Cardiac fibroblast (primary cell): ENCODE measurements at regions not wholly inside any gene's neighbourhood (a gene's known extent, or its start where the extent isn't known, plus 50 kb on each side); places are given as distances from the start of the nearest gene placed in this dataset.

Source experiments
- DNase-seq, 2 donors: peaks; one replicate each; pipeline versions ENCODE4 v3.0.0 to v3.0.0-alpha.2; 2010; ENCODE audit warnings: low read depth in 2 of 2
- H3K4me3 ChIP-seq, 2 donors: replicated peaks in 1 of 2; 1 replicate in 1 of 2; 2 replicates in 1 of 2; pipeline ENCODE4 v1.5.1; 2011; ENCODE audit warnings: low read depth in 2 of 2, low read length in 2 of 2, mild to moderate bottlenecking in 2 of 2, moderate library complexity in 1 of 2
- TF ChIP-seq, protein P1 (sequence below): IDR thresholded peaks from one replicate; pipeline ENCODE4 v1.5.1; 2011; ENCODE audit warnings: low read depth, mild to moderate bottlenecking, low read length, inconsistent platforms

DNA sequence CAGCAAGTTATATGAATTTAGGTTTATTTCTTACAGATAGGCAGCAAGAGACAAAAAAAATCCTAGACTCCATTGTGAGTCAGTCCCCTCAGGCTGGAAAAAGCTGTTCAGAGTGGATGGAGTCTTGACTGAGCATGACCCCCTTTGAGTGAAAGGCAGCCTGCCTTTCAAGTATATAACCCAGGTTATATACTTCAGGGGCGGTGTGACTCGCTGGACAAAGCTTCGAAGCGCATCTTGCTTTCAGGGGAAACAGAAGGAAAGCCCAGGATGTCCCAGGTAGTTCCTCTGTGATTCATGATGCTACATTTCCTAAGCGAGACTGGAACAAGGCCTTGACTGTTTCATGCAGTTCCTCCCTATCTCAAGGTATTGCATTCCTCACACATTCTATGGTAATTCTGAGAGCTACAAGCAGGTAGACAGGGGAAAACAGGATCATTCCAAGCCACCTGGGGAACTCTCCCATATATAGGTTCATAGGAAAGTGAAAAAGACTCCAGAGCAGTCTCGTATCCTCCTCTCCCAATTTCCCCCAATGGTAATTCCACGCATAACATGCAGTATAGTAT, 1244.1 kb upstream of the CDH6 start:
- DNase-seq: no peak
- TF ChIP-seq, protein P1, sequence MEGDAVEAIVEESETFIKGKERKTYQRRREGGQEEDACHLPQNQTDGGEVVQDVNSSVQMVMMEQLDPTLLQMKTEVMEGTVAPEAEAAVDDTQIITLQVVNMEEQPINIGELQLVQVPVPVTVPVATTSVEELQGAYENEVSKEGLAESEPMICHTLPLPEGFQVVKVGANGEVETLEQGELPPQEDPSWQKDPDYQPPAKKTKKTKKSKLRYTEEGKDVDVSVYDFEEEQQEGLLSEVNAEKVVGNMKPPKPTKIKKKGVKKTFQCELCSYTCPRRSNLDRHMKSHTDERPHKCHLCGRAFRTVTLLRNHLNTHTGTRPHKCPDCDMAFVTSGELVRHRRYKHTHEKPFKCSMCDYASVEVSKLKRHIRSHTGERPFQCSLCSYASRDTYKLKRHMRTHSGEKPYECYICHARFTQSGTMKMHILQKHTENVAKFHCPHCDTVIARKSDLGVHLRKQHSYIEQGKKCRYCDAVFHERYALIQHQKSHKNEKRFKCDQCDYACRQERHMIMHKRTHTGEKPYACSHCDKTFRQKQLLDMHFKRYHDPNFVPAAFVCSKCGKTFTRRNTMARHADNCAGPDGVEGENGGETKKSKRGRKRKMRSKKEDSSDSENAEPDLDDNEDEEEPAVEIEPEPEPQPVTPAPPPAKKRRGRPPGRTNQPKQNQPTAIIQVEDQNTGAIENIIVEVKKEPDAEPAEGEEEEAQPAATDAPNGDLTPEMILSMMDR: no peak
- H3K4me3 ChIP-seq: no peak overlapping the region

DNA sequence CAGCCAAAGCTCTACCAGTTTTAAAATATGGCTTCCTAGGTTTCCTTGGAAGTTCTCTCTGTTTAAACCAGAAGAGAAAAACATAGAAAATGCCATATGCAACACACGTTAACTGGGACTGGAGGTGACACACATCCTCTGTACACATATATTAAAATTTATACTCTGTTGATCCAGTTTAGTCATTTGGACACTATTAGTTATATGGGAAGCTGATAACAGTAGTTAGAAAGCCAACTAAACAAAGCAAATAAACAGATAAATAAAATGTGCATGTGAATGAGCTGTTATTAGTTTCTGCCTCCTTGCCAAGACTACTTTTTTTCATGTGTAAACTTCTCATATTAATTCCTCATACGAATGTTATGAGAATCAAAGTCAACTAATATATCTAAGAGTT, 1249.2 kb upstream of the CDH6 start:
- no peak overlapping the region for H3K4me3 ChIP-seq
- no peak for DNase-seq
- TF ChIP-seq, protein P1: no peak

DNA sequence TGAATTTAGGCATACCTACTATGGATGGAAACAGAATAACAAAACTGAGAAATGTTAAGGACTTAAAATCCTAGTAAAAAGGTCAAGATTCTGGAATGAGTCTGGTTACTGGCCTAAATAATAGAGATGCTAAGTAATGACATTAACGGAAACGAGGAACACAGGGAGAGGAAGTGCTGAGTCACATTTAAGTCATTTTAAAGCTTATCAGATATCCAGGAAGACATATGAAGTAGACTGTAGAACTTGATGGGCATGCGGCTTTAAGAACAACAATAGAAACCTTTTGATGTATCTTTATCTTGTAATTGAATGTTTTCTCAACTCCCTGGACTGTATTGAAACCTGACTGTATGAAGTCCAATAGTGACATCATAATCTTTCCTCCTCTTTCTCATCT, 1251.4 kb upstream of the CDH6 start:
- no peak for DNase-seq
- TF ChIP-seq, protein P1: no peak
- H3K4me3 ChIP-seq: no peak overlapping the region

DNA sequence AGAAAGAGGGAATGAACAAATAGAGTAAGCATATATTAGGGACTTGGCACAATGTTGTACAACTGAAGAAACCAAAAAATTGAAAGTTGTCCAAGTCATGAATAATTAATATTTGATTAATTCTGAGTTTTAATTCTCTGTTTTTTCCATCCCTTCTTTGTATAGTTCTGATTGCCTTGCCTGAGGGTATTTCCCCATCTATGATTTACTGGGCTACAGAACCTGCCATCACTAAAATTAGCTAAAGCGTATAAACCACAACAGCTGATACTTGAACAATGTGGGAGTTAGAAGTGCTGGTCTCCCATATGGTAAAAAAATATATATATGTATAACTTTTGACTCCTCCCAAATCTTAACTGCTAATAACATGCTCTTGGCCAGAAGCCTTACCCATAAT, 1253.5 kb upstream of the CDH6 start:
- TF ChIP-seq, protein P1: no peak
- H3K4me3 ChIP-seq: no peak overlapping the region
- DNase-seq: no peak

DNA sequence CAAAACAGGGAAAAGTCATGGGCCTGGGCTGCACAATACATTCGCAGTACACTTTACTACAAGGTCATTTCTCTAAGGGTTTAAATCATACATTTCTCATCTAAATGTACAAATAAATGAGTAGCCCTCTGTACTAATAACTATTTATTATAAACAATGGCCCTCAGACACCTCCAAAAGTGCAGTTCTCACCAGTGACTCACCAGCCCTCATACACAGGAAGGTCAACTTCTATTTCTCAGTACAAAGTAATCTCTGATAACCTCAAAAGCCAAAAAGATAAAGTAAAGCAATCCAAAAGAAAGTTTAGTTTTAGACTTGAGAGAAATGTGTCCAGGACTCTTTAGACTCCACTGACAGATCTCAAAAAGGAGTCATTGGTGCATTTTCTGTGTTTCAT, 1258.1 kb upstream of the CDH6 start:
- DNase-seq: no peak
- H3K4me3 ChIP-seq: no peak overlapping the region
- TF ChIP-seq, protein P1: no peak

DNA sequence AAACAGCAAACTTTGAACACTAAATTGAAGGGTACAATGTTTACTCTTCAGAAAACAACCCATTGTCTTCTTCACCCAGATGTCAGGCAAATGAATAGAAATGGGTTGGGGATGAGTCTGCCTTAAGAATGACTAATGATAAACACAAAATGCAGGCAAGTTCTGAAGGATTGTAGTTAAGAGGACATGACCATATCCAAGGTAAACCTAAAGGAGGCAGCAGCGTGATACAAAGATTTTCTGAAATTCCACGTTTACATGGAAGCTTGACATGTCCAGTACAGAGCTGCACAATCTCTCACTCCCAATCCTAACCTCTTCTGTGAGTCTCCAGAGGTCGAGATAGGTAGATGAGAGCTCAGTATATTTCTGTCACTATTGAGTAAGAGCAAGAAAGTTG, 1263.2 kb upstream of the CDH6 start:
- H3K4me3 ChIP-seq: no peak overlapping the region
- DNase-seq: no peak
- TF ChIP-seq, protein P1: no peak

DNA sequence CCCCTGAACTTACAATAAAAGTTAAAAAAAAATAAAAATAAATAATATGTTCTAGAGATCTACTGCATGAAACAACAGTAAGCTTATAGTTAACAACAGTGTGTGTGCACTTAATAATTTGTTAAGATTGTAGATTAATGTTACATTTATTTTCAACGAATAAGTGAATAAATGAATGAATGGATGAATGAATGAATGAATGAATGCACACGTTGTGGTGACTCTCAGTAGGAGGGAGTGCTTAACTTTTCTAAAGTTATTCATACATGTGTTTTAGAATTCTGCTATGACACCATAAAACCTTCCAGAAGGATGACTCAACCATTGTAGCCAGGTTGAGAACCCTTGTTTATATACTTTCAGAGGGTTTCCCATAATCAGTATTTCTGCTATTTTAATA, 1269.4 kb upstream of the CDH6 start:
- no peak overlapping the region for H3K4me3 ChIP-seq
- DNase-seq: no peak
- TF ChIP-seq, protein P1: no peak
